A172 (cell line): ENCODE measurements at regions not wholly inside any gene's neighbourhood (a gene's known extent, or its start where the extent isn't known, plus 50 kb on each side); places are given as distances from the start of the nearest gene placed in this dataset.
"Not testable (repeated sequence)": the region's sequence is repeated elsewhere in the genome, so short reads cannot be mapped to it uniquely, and the experiment has no call there.

Source experiments
- DNase-seq: peaks from one replicate; pipeline ENCODE4 v3.0.0-alpha.2; 2015; ENCODE audit warnings: low spot score

DNA sequence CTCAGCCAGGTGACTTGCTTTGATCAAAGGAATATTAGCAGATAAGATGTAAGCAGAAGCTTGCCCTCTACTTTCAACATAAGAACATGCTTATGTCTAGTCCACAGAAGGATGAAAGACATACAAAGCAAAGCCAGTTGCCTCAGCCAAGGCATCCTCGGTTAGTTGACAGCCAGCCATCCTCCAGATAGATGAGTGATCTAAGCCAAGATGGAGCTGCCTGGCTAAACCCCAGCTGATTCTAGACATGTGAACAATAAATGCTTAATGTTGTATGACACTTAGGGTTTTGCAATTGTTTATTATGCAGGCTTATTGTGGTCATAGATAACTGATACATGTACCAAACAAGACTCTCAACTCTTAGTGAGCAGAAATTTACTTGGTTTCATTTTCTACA lies 157.6 kb upstream of the TMTC2 start:
- DNase-seq: no peak

DNA sequence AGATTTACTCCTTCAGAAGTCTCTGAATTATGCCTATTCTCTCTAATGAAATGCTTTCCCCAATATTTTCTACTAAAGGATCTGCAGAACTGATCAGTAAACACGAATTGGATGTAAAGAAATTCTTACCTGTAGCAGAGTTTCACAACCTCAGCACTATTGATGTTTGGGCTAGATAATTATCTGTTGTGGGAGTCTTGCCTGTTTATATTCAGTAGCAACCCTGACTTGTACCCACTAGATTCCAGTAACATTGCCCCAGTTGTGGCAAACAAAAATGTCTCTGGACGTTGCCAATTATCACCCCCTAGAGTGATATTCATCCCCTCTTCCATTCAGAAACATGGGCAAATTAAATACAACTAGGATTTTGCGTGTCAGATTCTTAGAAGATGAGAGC lies 156.8 kb upstream of the TMTC2 start:
- DNase-seq: no peak

DNA sequence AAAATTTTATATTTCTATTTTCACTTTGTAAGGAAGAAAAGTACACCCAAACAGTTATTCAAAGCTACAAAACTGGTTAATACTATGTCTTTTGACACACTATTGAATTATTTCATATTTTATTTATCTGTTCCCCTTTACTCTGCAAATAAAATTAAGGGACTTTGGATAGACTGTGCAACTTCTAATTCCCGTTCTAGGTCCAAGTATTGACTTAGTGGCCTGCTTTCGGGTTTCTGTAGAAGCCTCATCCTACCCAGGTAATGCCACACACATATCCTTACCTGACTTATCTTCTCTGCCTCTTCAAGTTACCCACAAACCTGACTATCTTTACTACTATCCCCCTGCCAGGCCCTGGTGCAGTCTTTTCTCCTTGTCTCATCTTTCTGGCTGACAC lies 156.3 kb upstream of the TMTC2 start:
- no peak for DNase-seq

- no peak for DNase-seq
These were observed 153.4 kb upstream of the TMTC2 start for GRCh38 chr12:82533341-82533740.

- DNase-seq: no peak
These were observed 149.3 kb upstream of the TMTC2 start for GRCh38 chr12:82537436-82537835.

DNA sequence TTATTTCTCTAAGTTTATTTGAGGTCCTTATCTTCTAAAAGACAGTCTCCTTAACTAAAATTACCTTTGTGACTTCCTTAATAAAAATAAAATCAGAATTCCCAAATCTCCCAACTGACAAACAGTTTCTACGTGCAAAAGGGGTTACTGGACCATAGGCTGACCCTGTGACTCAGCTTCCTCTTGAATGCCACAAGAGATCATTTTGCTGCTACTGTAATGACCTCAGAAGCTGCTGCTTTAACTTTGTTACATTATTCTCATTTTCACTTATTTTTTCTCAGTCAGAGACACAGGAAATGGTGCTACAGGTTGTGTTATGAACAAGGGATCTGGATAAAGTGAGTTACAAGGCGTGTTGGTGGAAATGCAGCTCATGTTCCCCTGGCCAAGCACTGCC lies 132.2 kb upstream of the TMTC2 start:
- DNase-seq: peak; percentile 26

DNA sequence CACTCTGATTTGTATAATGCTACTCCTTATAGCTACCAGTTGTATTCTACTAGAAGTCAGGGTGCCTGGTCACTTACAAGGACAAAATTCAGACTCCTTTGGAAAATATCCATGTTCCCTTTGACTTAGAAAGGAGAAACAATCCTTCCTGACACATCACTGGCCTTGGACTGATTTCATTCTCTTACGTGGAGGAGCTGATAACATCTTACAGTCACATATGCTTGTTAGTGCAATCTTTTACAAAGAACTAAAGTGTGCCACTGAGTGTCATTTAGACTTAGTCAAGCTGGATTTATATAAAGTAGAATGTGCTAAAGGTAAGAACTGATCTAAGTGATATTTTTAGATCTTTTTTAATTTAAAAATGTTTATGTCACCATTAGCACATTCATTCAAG lies 131.0 kb upstream of the TMTC2 start:
- peak; percentile 1 for DNase-seq

GRCh38 chr12:82565966-82566365 lies 120.7 kb upstream of the TMTC2 start:
- no peak for DNase-seq

- DNase-seq: no peak
These were observed 119.0 kb upstream of the TMTC2 start for GRCh38 chr12:82567688-82568087.

GRCh38 chr12:82574191-82574590 lies 112.5 kb upstream of the TMTC2 start:
- DNase-seq: no peak

- no peak for DNase-seq
These were observed 108.0 kb upstream of the TMTC2 start for GRCh38 chr12:82578725-82579124.

GRCh38 chr12:82583756-82584155 lies 103.0 kb upstream of the TMTC2 start:
- no peak for DNase-seq

DNA sequence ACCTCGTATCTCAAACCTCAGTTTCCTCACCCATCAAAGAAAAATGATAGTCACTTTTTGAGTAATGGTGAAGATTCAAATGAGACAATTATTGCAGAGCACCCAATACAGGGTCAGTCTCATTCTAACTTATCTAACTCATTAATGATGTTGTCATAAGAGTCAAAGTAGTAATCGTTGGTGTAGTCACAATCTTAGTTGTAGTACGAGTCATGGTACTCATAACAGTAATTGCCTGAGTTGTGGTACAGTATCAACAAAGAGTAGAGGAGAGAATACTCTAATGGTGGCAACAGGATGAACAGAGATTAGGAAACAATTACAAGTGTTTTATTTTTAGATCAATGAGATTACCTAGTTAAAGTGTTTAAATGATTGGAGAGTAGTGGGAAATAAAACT lies 93.6 kb upstream of the TMTC2 start:
- no peak for DNase-seq

DNA sequence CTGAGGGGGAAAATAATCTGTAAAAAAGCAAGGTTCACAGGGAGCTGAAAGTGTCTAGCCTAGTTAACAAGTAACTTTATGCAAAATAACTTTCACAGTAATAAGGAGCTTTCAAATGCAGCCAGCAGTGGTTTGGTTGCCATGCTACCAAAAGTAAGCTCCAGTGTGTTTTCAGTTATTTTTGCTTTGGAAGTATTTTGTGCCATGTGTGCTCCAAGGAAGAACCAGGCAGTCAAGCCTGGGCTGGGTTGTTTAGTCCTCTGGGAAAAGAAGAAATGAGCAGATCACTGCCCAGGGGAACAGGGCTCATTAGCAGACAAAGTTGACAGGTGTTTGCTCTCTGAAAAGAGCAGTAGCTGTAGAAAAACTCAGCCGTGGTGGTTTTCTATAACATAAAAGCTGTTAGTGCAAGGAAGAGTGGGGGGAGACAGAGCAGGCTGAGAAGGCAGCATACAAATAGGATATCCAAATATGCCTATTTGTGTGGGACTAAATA lies 92.8 kb upstream of the TMTC2 start:
- DNase-seq: no peak

DNA sequence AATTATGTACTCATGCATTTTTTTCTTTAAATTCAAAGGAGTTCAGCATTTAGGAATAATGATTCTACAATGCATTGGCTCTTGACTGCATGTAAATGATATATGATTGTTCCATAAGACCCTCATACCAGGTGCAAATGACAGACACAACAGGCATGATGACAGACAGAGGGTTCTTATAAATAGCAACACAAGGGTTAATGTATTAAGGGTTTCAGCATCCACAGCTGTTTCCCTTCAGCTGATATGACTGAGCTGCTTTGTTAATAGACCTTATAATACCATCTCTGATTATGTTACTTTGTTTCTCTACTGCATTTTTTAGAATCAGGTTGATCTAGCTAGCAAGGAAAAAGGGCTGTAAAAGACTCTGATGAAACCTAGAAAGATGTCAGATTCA lies 90.8 kb upstream of the TMTC2 start:
- no peak for DNase-seq

- DNase-seq: no peak
These were observed 90.2 kb upstream of the TMTC2 start for GRCh38 chr12:82596483-82596882.

DNA sequence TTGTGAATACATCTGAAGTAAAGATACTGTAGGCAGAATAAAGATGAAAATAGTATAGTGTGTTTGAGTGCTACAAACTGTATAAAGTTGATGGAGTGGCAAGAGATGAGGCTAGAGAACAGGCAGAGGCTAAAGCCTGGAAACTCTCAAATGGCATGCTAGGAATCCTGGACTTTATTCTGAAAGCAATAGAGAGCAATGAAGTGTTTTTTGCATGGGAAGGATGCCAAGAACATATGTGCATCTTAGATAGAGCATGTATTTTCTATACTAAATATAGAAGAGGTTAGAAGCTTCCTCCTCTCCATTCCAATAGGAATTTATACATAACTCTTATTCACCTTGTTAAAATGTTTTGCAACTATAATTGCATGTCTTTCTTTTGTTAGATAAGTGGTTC lies 86.3 kb upstream of the TMTC2 start:
- DNase-seq: no peak

- DNase-seq: not testable (repeated sequence)
These were observed 83.1 kb upstream of the TMTC2 start for GRCh38 chr12:82603647-82604046.

GRCh38 chr12:82605115-82605514 lies 81.6 kb upstream of the TMTC2 start:
- DNase-seq: no peak

GRCh38 chr12:82608706-82609105 lies 78.0 kb upstream of the TMTC2 start:
- DNase-seq: peak; percentile 71

- no peak for DNase-seq
These were observed 77.3 kb upstream of the TMTC2 start for GRCh38 chr12:82609234-82609914.

DNA sequence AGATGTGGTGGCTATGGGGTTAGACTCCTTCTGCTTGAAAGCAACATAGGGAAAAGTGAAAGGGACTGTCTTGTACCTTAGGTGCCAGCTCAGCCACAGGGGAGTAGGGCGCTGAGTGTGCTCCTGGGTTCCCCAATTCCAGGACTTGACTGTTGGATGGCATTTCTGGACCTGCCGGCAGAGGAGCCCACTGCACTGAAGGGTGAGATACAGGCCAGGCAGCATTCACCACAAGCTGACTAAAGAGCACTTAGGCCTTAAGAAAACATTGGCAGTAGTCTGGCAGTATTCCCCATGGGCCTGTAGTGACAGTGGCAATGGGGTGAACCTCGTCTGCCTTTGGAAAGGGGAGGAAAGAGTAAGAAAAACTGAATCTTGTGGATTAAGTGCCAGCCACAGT lies 67.1 kb upstream of the TMTC2 start:
- DNase-seq: no peak

DNA sequence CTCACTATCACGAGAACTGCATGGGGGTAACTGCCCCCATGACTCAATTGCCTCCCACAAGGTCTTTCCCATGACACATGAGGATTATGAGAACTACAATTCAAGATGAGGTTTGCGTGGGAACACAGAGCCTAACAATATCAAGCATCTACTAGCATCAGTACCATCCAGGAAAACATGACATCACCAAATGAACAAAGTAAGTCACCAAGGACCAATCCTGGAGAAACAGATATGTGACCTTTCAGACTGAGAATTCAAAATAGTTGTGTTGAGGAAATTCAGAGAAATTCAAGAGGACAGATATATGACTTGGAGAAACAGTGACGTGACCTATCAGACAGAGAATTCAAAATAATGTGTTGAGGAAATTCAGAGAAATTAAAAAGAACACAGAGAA lies 65.8 kb upstream of the TMTC2 start:
- no peak for DNase-seq

- no peak for DNase-seq
These were observed 61.2 kb upstream of the TMTC2 start for GRCh38 chr12:82625523-82625922.
